Activated naive CD4-positive, alpha-beta T cell treated with anti-CD3 and anti-CD28 coated beads for 36 hours (primary cell): ENCODE measurements at regions not wholly inside any gene's neighbourhood (a gene's known extent, or its start where the extent isn't known, plus 50 kb on each side); places are given as distances from the start of the nearest gene placed in this dataset.

Experiments
- CTCF ChIA-PET: fragments of 350-600 bp; sonication (Branson Sonifier 250); formaldehyde crosslinking; loops from one replicate; lab custom pipeline; 2021; ENCODE audit warnings: antibody characterized with exemption; lab: Charles Lee
- DNase-seq: peaks from one replicate; pipeline ENCODE4 v3.0.0-alpha.2; 2020
- H3K27ac Mint-ChIP-seq: one replicate; pipeline ENCODE4 v1.8.0; 2021; ENCODE audit warnings: mild to moderate bottlenecking, mixed read lengths
- H3K27me3 Mint-ChIP-seq: one replicate; pipeline ENCODE4 v1.8.0; 2021; ENCODE audit warnings: low read depth, mixed read lengths
- H3K36me3 Mint-ChIP-seq: one replicate; pipeline ENCODE4 v1.8.0; 2021; ENCODE audit warnings: low read depth, mixed read lengths
- H3K4me1 Mint-ChIP-seq: one replicate; pipeline ENCODE4 v1.8.0; 2021; ENCODE audit warnings: low read depth, mixed read lengths
- H3K4me3 Mint-ChIP-seq: one replicate; pipeline ENCODE4 v1.8.0; 2021; ENCODE audit warnings: mild to moderate bottlenecking, moderate library complexity, mixed read lengths
- H3K9me3 Mint-ChIP-seq: one replicate; pipeline ENCODE4 v1.8.0; 2021; ENCODE audit warnings: mixed read lengths
- intact Hi-C: fragments of 100-400 bp; cut with micrococcal nuclease; formaldehyde crosslinking; loops from one replicate; pipeline ENCODE4 v1.15.1; 2023

GRCh38 chr19:29092712-29093552 lies 120.0 kb downstream of the UQCRFS1 start:
- Mint-ChIP-seq H3K27me3 (peaks cover 2% of the 10 kb centered on the region), H3K4me1 (no peaks in the 10 kb centered on the region), H3K36me3 (no peaks in the 10 kb centered on the region), H3K27ac (no peak overlapping the region), H3K4me3 (no peak overlapping the region), H3K9me3 (no peaks in the 10 kb centered on the region)
- no peak for DNase-seq
- CTCF ChIA-PET: no interaction called here
- intact Hi-C loops: no loop called here

GRCh38 chr19:29090783-29091526 lies 122.0 kb downstream of the UQCRFS1 start:
- CTCF ChIA-PET: no interaction called here
- no peaks in the 10 kb centered on the region for H3K36me3 Mint-ChIP-seq
- H3K9me3 Mint-ChIP-seq: no peaks in the 10 kb centered on the region
- H3K27me3 Mint-ChIP-seq: no peaks in the 10 kb centered on the region
- H3K4me1 Mint-ChIP-seq: no peaks in the 10 kb centered on the region
- H3K27ac Mint-ChIP-seq: no peak overlapping the region
- intact Hi-C loops: no loop called here
- DNase-seq: no peak
- H3K4me3 Mint-ChIP-seq: no peak overlapping the region

GRCh38 chr19:29089315-29089870 lies 123.6 kb downstream of the UQCRFS1 start:
- Mint-ChIP-seq H3K4me3 (no peak overlapping the region), H3K27ac (no peak overlapping the region), H3K36me3 (no peaks in the 10 kb centered on the region), H3K9me3 (no peaks in the 10 kb centered on the region), H3K27me3 (peaks cover 8% of the 10 kb centered on the region), H3K4me1 (no peaks in the 10 kb centered on the region)
- intact Hi-C loops: no loop called here
- DNase-seq: no peak
- CTCF ChIA-PET: no interaction called here

- no peak for DNase-seq
- Mint-ChIP-seq H3K4me1 (no peaks in the 10 kb centered on the region), H3K9me3 (no peaks in the 10 kb centered on the region), H3K27ac (no peak overlapping the region), H3K36me3 (no peaks in the 10 kb centered on the region), H3K4me3 (no peak overlapping the region), H3K27me3 (peaks cover 10% of the 10 kb centered on the region)
- intact Hi-C loops: no loop called here
- CTCF ChIA-PET: no interaction called here
Measured at GRCh38 chr19:29088761-29089160, 124.2 kb downstream of the UQCRFS1 start.

- intact Hi-C loops: no loop called here
- DNase-seq: no peak
- Mint-ChIP-seq H3K36me3 (no peaks in the 10 kb centered on the region), H3K9me3 (no peaks in the 10 kb centered on the region), H3K27ac (no peak overlapping the region), H3K4me3 (no peak overlapping the region), H3K27me3 (peaks cover 13% of the 10 kb centered on the region), H3K4me1 (no peaks in the 10 kb centered on the region)
- CTCF ChIA-PET: no interaction called here
Measured at GRCh38 chr19:29086646-29087045, 126.3 kb downstream of the UQCRFS1 start.

GRCh38 chr19:29086182-29086581 lies 126.8 kb downstream of the UQCRFS1 start:
- peaks cover 13% of the 10 kb centered on the region for H3K27me3 Mint-ChIP-seq
- intact Hi-C loops: no loop called here
- no peak overlapping the region for H3K27ac Mint-ChIP-seq

GRCh38 chr19:29085630-29086029 lies 127.3 kb downstream of the UQCRFS1 start:
- Mint-ChIP-seq H3K27me3 (peaks cover 13% of the 10 kb centered on the region), H3K27ac (no peak overlapping the region), H3K36me3 (no peaks in the 10 kb centered on the region), H3K4me3 (no peak overlapping the region), H3K4me1 (no peaks in the 10 kb centered on the region), H3K9me3 (no peaks in the 10 kb centered on the region)
- CTCF ChIA-PET: no interaction called here
- intact Hi-C loops: no loop called here
- no peak for DNase-seq

More at GRCh38 chr19:29086182-29086581, 126.8 kb downstream of the UQCRFS1 start:
- H3K9me3 Mint-ChIP-seq: no peaks in the 10 kb centered on the region
- no peak for DNase-seq
- no peak overlapping the region for H3K4me3 Mint-ChIP-seq
- H3K36me3 Mint-ChIP-seq: no peaks in the 10 kb centered on the region
- CTCF ChIA-PET: no interaction called here
- no peaks in the 10 kb centered on the region for H3K4me1 Mint-ChIP-seq

- intact Hi-C loops: no loop called here
- no peak overlapping the region for H3K4me3 Mint-ChIP-seq
- no peaks in the 10 kb centered on the region for H3K36me3 Mint-ChIP-seq
- H3K27ac Mint-ChIP-seq: no peak overlapping the region
- DNase-seq: no peak
- peaks cover 13% of the 10 kb centered on the region for H3K27me3 Mint-ChIP-seq
- no peaks in the 10 kb centered on the region for H3K9me3 Mint-ChIP-seq
- H3K4me1 Mint-ChIP-seq: no peaks in the 10 kb centered on the region
- CTCF ChIA-PET: no interaction called here
Measured at GRCh38 chr19:29085206-29085605, 127.7 kb downstream of the UQCRFS1 start.

GRCh38 chr19:29084266-29084665 lies 128.7 kb downstream of the UQCRFS1 start:
- H3K4me1 Mint-ChIP-seq: no peaks in the 10 kb centered on the region
- no peak for DNase-seq
- intact Hi-C loops: no loop called here
- peaks cover 15% of the 10 kb centered on the region for H3K27me3 Mint-ChIP-seq
- no peaks in the 10 kb centered on the region for H3K36me3 Mint-ChIP-seq
- H3K27ac Mint-ChIP-seq: no peak overlapping the region
- H3K9me3 Mint-ChIP-seq: no peaks in the 10 kb centered on the region
- CTCF ChIA-PET: no interaction called here
- H3K4me3 Mint-ChIP-seq: no peak overlapping the region

GRCh38 chr19:29083863-29084262 lies 129.1 kb downstream of the UQCRFS1 start:
- intact Hi-C loops: no loop called here
- Mint-ChIP-seq H3K27ac (no peak overlapping the region), H3K4me1 (no peaks in the 10 kb centered on the region), H3K4me3 (no peak overlapping the region), H3K9me3 (no peaks in the 10 kb centered on the region), H3K27me3 (peaks cover 15% of the 10 kb centered on the region), H3K36me3 (no peaks in the 10 kb centered on the region)
- no peak for DNase-seq
- CTCF ChIA-PET: no interaction called here

GRCh38 chr19:29079356-29080032 lies 133.5 kb downstream of the UQCRFS1 start:
- Mint-ChIP-seq H3K4me3 (no peak overlapping the region), H3K36me3 (no peaks in the 10 kb centered on the region), H3K27ac (no peak overlapping the region), H3K4me1 (no peaks in the 10 kb centered on the region), H3K27me3 (peaks cover 8% of the 10 kb centered on the region), H3K9me3 (no peaks in the 10 kb centered on the region)
- no peak for DNase-seq
- intact Hi-C loops: no loop called here
- CTCF ChIA-PET: interaction anchor here (0.8 kb wide), 1 partner anchor 9 kb away, joined by 3 read pairs; no protein-coding TSS in a partner anchor

- CTCF ChIA-PET: no interaction called here
- no peaks in the 10 kb centered on the region for H3K36me3 Mint-ChIP-seq
- no peak for DNase-seq
- intact Hi-C loops: no loop called here
- peaks cover 5% of the 10 kb centered on the region for H3K27me3 Mint-ChIP-seq
- no peak overlapping the region for H3K4me3 Mint-ChIP-seq
- H3K4me1 Mint-ChIP-seq: no peaks in the 10 kb centered on the region
- H3K9me3 Mint-ChIP-seq: no peaks in the 10 kb centered on the region
- no peak overlapping the region for H3K27ac Mint-ChIP-seq
Measured at GRCh38 chr19:29076963-29077362, 136.0 kb downstream of the UQCRFS1 start.
